HG03159 (cell line): ENCODE measurements at regions not wholly inside any gene's neighbourhood (a gene's known extent, or its start where the extent isn't known, plus 50 kb on each side); places are given as distances from the start of the nearest gene placed in this dataset.
"Not testable (repeated sequence)": the region's sequence is repeated elsewhere in the genome, so short reads cannot be mapped to it uniquely, and the experiment has no call there.

ENCODE experiments used
- ATAC-seq: cut with Tn5 transposase; IDR thresholded peaks from one replicate; pipeline ENCODE4 v1.9.1; 2021; ENCODE audit warnings: mild to moderate bottlenecking, moderate library complexity; ENCODE audit not compliant: unreplicated experiment

- ATAC-seq: no peak
Measured at GRCh38 chr2:878245-878930, 72.3 kb upstream of the SNTG2 start.

GRCh38 chr2:877747-878146, 72.9 kb upstream of the SNTG2 start:
- no peak for ATAC-seq

GRCh38 chr2:875687-876615, 74.7 kb upstream of the SNTG2 start:
- ATAC-seq: no peak

- no peak for ATAC-seq
Measured at GRCh38 chr2:873651-874580, 76.7 kb upstream of the SNTG2 start.

GRCh38 chr2:873027-873426, 77.6 kb upstream of the SNTG2 start:
- no peak for ATAC-seq

- no peak for ATAC-seq
Measured at GRCh38 chr2:871926-872680, 78.5 kb upstream of the SNTG2 start.

- no peak for ATAC-seq
Measured at GRCh38 chr2:871175-871727, 79.4 kb upstream of the SNTG2 start.

- no peak for ATAC-seq
Measured at GRCh38 chr2:870426-870825, 80.2 kb upstream of the SNTG2 start.

- ATAC-seq: no peak
Measured at GRCh38 chr2:869894-870293, 80.8 kb upstream of the SNTG2 start.

GRCh38 chr2:869357-869871, 81.2 kb upstream of the SNTG2 start:
- ATAC-seq: no peak

GRCh38 chr2:868857-869256, 81.8 kb upstream of the SNTG2 start:
- ATAC-seq: not testable (repeated sequence)

- ATAC-seq: no peak
Measured at GRCh38 chr2:867296-867695, 83.4 kb upstream of the SNTG2 start.

GRCh38 chr2:866887-867286, 83.8 kb upstream of the SNTG2 start:
- ATAC-seq: no peak

- ATAC-seq: no peak
Measured at GRCh38 chr2:866009-866680, 84.5 kb upstream of the SNTG2 start.

- ATAC-seq: no peak
Measured at GRCh38 chr2:864501-865106, 86.0 kb upstream of the SNTG2 start.

GRCh38 chr2:863732-864450, 86.8 kb upstream of the SNTG2 start:
- ATAC-seq: no peak

- ATAC-seq: no peak
Measured at GRCh38 chr2:862731-863466, 87.8 kb upstream of the SNTG2 start.

GRCh38 chr2:862355-862687, 88.3 kb upstream of the SNTG2 start:
- ATAC-seq: no peak
